HG03575 (cell line): ENCODE measurements at regions not wholly inside any gene's neighbourhood (a gene's known extent, or its start where the extent isn't known, plus 50 kb on each side); places are given as distances from the start of the nearest gene placed in this dataset.
"Not testable (repeated sequence)": the region's sequence is repeated elsewhere in the genome, so short reads cannot be mapped to it uniquely, and the experiment has no call there.

Source experiments
- ATAC-seq: cut with Tn5 transposase; IDR thresholded peaks from one replicate; pipeline ENCODE4 v1.9.1; 2021; ENCODE audit not compliant: unreplicated experiment, insufficient number of reproducible peaks, low FRiP score; ENCODE audit errors: extremely low read depth

DNA sequence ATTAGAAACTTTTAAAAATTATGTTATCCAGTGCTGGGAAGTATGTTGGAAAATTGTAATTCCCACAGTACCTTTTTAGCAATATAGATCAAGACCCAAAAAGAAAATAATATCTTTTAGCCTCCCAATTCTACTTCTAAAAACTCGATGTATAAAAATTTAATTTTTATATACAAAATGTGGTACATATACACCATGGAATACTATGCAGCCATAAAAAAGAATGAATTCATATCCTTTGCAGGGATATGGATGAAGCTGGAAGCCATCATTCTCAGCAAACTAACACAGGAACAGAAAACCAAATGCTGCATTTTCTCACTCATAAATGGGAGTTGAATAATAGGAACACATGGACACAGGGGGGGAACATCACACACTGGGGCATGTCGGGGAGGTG, 254.5 kb downstream of the MEX3B start:
- ATAC-seq, result not testable (repeated sequence)

DNA sequence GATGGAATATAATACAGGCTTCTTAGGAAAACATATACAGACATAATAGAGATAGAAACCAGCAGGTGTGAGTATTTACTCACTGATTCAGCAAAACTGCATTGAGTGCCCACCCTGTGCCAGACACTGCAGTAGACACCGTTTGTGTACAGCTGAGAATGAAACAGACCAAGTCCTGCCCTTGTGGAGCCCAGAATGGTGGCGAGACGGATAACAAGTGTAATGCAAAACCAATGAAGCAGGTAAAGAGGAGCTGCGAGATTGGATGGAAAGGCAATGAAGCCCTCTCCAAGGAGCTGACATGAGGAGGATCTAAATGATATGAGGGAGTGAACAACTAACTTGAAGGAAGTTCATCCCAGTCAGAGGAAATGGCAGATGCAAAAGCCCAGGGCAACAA, 256.4 kb downstream of the MEX3B start:
- no peak for ATAC-seq

DNA sequence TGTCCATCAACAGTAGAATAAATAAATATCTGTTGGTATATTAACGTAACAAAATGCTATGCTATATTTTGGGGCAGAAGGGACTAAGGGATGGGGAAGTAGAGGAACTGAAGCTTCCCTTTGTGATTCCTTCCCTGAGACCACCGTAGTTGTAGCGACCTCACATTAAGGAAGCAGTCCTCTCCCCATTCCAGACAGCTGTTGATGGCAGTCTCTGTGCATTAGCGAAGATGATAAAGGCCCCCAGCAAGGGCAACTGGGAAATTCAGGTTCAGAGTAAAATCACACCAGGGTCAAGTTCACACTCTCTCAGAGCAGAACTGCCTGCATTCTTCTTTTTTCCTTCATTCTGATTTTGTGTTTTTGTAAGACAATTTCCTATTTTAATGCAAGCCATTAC, 259.0 kb downstream of the MEX3B start:
- no peak for ATAC-seq

DNA sequence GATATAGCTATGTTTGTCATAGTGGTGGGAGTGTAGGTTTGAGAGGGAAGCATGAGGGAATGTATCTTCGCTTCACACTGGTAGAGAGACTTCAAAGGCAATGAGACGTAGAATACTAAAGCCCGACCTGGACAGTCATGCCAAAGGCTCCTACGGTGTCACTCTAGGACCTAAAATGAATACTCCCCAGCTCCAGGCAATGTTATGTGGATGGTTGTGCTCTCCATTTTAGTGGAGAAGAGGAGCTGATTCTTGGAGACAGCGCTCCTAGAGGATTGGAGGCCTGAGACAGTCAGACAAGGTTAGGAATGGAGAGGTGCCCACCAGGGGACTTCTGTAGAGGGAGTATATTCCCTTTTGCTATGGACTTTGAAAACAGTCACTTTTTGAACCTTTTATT, 260.1 kb downstream of the MEX3B start:
- ATAC-seq, result no peak

DNA sequence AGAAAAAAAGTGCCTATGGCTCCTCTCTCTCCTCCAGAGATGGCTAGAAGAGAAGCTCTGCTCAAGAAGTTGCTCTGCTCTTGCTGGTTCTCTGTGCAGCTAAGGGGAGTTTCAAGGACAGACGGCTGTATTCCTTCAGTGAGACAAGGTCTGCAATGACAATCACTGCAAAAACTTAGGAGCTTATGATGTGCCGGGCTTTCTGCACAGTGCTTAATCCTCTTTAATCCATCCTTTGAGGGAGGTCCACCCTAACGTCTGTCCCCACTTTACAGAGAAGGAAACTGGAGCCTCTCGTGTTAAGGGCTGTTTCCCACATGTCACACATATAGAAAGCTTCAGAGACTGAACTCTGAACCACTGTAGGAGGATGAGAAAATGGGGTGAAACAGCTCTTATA, 260.6 kb downstream of the MEX3B start:
- no peak for ATAC-seq

DNA sequence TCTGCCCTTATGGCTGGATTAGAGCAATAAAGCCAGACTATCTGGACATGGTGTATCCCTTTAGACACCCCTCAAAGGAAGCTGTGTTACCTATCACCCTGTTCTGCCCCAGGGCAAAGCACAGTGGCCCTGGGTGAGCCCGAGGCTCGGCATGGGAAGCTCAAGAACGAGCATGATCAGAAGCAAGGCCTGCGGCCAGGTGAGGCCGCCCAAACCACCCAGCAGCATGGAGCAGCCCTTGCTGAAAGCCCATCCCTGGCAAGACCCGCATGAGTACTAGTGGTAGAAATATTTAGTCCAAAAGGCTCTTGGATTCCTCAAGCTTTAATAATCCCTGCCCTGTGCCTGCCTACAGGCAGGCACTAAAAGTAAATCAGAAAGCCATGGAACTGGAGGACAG, 261.1 kb downstream of the MEX3B start:
- no peak for ATAC-seq

DNA sequence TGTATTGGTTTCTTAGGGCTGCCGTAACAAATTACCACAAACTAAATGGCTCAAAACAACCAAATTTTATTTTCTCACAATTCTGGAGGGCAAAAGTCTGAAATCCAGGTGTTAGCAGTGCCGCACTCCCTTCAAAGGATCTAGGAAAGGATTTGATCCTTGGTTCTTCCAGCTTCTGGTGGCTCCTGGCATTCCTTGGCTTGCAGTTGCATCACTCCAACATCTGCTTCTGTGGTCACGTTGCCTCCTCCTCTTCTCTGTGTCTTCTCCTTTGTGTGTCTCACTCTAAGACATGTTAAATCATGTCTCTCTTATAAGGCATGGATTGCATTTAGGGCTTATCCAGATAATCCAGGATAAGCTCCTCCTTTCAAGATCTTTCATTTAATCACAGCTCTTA, 262.2 kb downstream of the MEX3B start:
- no peak for ATAC-seq

DNA sequence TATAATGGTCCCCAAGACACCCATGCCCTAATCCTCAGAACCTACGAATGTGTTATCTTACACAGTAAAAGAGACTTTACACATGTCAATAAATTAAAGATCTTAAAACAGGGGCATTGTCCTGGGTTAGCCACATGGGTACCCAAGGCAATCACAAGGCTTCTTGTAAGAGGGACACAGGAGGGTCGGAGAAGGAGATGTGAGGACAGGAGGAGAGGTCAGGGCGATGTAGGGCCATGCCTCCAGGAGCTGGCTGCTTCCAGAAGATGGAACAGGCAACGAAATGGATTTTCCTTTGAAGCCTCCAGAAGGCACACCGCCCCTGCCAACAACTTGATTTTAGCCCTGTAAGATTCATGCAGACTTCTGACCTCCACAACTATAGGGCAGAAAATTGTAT, 262.7 kb downstream of the MEX3B start:
- ATAC-seq, result no peak

DNA sequence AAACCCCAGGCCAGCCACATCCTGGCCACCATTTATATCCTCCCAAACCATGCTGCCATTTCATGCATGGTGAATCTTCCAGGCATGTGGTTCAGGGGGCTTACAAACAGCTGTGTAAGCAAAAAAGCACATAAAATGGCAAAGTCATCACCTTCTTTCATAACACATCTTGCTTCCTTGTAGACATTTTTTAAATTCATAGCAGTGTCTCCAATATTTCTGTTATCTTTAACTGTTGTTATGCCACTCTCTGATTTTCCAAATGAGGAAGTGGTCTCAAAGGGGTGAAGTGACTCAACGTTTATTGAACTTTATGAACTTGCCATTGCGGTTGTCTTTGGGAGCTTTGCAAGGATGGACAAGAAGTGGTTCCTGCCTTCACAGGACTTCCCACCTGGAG, 264.4 kb downstream of the MEX3B start:
- no peak for ATAC-seq

DNA sequence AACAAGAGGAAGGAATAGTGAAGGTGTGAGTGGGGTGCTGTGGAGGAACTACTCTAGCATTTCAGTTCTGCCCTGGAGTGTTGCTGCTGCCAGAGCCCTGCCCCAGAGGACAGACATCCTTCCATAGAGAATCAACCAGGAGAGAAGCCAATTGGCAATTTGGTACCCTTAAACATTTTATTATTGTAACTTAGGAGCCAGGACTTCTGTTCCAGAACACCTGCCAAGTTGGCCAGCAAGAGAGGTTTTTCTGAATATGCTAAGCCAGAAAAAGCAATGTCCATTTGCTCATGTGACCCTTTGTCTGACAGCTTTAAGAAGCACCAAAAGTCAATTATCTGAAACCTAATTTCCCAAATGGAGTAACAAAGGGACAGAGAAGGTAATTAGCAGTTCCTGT, 264.9 kb downstream of the MEX3B start:
- no peak for ATAC-seq

DNA sequence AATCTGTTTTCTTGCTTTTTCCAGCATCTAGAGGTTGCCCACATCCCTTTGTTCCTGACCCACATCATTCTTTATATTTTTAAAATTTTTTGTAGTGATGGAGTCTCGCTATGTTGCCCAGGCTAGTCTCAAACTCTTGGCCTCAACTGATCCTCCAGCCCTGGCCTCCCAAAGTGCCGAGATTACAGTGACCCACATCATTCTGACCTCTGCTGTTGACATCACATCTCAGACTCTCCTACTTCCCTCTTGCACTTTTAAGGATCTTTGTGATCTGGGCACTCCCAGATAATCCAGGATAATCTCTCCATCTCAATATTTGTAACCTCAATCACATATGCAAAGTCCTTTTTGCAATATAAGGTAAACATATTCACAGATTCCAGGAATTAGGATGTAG, 266.6 kb downstream of the MEX3B start:
- ATAC-seq, result no peak

DNA sequence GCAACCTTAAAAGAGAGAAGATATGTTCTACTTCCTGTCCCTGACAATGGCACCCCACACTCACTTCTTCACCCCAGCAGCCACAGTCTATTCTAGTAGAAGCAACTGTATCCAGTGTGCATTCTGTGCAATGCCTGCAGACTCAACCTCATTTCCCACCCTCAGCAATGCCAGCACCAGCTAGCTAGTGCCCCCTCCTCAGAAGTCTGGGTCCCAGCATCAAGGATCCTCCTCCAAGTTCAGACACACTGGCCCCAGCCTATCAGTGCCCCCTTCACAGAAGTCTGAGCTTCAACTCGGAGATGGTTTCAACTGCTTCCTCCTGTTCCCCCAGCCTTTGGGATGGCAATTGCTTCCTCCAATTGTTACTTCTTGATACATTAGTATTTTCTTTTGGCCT, 268.3 kb downstream of the MEX3B start:
- ATAC-seq, result no peak

DNA sequence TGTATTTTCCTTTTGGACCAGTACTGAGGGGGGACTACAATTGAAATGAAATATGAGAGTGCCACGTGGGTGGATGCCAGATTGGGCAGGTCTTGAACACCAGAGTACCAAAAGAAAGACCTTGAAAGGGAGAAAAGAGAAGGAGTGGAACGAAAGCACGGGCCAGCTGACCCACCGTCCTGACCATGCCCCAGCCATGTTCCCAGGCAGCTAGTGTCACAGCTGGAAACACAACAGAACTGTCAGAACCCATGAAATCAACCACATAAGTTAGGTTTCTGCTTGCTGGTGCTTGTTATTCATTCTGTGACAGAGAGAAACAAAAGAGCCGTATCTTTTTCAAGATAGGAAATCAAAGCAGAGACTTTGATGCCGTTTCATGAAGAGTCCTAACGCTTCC, 268.8 kb downstream of the MEX3B start:
- no peak for ATAC-seq

DNA sequence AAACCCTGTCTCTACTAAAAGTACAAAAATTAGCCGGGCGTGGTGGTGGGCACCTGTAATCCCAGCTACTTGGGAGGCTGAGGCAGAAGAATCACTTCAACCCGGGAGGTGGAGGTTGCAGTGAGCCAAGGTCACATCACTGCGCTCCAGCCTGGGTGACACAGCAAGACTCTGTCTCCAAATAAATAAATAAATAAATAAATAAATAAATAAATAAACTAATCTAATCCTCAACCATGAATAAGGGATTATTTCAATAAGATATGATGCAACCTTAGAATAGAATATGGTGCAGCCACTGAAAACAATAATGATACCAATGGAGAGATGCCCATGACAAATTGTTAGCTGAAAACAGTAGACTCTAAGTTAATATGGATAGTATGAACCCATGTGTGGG, 270.0 kb downstream of the MEX3B start:
- ATAC-seq, result not testable (repeated sequence)

DNA sequence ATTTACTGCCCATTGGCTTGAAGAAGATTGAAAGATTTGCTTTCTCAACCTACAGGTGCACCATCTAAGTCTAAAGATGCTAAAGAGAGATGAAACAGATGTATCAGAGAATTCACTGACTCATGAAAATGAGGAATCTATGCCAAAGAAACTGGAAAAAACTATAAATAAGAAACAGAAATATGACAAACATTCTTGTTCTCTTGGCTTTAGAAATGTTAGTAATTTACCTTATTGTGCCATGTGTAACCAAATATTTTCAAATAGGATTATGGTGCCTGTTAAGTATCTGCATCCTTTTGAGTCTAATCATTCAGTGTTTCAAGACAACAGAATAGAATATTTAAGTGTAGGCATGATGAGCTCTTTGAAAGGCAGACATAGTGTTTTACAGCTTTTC, 271.5 kb downstream of the MEX3B start:
- ATAC-seq, result no peak

DNA sequence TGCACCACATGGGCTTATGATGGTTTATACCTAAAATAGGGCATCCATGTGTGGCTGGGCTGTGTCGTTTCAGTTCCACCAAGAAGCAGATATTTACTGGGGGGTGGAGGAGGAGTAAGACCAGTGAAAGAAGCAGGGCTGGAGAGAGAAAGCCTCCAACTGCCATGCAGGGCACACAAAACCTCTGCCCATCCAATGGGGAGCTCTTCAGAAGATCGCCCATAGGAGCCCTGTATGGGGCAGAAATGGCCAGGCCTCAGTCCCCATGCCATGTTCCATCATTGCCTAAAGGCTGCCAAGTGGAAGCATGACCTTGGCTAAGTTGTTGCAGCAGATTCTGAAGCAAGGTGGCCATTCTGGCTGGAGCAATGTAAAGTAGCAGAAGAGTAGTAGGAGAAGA, 277.0 kb downstream of the MEX3B start:
- ATAC-seq, result no peak

DNA sequence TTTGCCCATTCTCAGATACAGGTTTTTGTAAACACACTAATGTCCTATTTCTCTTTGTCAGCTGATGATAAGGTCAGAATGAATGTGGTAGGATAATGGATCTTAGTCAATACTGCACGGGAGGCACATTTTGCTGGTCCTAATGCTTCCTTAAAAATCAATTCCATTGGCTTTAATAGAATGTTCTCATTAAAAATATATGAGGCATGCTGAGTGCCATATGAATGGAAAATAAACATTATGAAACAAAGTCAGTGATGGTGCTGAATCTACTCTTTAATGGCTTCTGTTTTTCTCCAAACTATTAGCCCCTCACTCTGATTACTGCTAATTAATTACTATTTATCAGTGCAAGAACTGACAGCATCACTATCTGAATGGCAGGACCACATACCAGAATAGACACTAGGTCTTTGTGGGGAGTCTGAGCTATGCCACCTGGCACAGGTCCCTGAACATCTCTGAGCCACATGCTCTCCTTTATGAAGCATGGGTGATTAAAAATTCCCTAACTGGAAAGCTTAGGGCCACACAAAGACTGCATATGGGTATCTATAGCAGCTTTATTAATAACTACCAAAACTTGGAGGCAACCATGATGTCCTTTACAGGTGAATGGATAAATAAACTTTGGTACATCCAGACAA, 278.9 kb downstream of the MEX3B start:
- ATAC-seq, result no peak

DNA sequence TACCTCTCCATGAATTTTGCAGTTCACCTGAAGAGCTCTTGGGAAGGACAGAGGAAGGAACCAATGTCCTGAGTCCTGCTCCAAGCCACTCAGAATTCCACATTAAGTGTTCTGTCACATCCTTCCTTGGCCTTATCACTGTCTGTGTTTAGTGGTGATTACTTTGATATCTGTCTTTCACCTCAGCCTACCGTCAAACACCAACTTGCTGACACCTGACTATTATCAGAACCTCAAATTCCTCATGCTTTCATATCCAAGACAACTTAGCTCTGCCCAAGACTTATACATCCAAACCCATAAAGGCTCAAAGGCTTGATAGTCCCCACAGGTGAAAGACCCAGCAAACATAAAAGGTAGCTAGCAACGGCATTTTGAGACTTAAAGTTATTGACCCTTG, 280.0 kb downstream of the MEX3B start:
- no peak for ATAC-seq

DNA sequence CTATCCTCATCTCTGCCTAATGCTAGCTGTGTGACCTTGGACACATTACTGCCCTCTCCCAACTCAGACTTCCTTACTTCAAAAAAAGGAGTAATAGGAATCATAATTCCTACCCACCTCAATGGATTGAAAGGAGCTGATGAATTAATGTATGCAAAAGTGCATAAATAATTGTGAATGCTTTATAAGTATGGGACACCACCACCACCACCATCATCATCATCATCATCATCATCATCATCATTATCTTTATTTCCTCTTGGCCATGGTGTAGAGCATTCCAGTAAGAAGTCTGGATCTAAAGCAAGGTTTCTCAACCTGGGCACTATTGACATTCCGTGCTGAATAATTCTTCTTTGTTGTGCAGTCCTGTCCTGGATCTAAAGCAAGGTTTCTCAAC, 282.5 kb downstream of the MEX3B start:
- ATAC-seq, result no peak

DNA sequence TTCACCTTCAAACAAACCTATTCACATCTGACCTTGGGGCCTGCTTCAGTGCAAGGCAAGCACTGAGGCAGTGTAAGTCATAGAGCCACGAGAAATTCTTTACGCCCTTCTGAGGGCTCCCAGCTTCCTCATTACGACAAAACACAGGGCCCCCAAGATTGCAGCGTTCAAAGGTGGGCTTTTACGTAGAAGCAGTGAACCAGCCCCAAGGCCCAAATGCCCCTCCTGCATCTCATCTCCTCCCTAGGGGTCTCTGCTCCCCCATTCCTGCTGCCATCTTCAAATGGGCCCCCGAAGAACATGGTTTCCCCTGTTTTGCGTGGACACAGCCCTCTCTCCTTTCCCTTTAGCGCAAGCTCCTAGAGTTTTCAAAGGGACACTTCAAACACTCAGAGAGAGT, 285.1 kb downstream of the MEX3B start:
- ATAC-seq, result no peak

DNA sequence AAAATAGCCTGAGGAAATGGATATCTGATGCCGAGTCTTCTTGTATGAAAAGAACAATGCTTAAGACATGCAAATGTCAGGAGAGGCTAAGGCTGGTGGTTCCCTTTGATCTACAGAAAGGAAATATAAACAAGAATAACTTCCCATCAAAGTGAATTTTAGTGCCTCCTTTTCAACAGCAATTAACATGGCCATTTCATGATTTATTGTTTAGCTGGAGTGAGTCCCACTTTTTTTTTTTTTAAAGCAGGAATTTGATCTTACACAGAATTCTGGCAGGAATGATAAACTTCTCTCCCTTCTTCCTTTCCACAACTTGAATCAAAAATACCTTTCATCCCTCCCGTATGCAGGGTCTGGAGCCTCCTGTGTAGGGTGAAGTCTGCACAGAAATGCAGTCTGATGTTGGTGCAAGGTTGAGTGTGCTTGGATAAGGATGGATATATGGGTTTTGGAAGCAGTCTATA, 287.0 kb downstream of the MEX3B start:
- ATAC-seq, result no peak
